NCI-H510A (cell line): ENCODE measurements at regions not wholly inside any gene's neighbourhood (a gene's known extent, or its start where the extent isn't known, plus 50 kb on each side); places are given as distances from the start of the nearest gene placed in this dataset.
"Not testable (repeated sequence)": the region's sequence is repeated elsewhere in the genome, so short reads cannot be mapped to it uniquely, and the experiment has no call there.

Experiments
- DNase-seq: peaks from one replicate; lab custom pipeline; 2025; lab: John Stamatoyannopoulos, UW

- DNase-seq: no peak
Observed at GRCh38 chr2:236901956-236902355, 183.7 kb upstream of the COPS8 start.

- DNase-seq: no peak
Observed at GRCh38 chr2:236903978-236904377, 181.7 kb upstream of the COPS8 start.

GRCh38 chr2:236904389-236905263, 181.1 kb upstream of the COPS8 start:
- no peak for DNase-seq

GRCh38 chr2:236905976-236906375, 179.7 kb upstream of the COPS8 start:
- no peak for DNase-seq

GRCh38 chr2:236908439-236909192, 177.1 kb upstream of the COPS8 start:
- no peak for DNase-seq

GRCh38 chr2:236909193-236909504, 176.5 kb upstream of the COPS8 start:
- DNase-seq: no peak

- no peak for DNase-seq
Observed at GRCh38 chr2:236909802-236910201, 175.9 kb upstream of the COPS8 start.

GRCh38 chr2:236910781-236911495, 174.8 kb upstream of the COPS8 start:
- no peak for DNase-seq

- no peak for DNase-seq
Observed at GRCh38 chr2:236912326-236913120, 173.2 kb upstream of the COPS8 start.

- DNase-seq: no peak
Observed at GRCh38 chr2:236915186-236915585, 170.5 kb upstream of the COPS8 start.

GRCh38 chr2:236915726-236916125, 170.0 kb upstream of the COPS8 start:
- no peak for DNase-seq

GRCh38 chr2:236916181-236916580, 169.5 kb upstream of the COPS8 start:
- DNase-seq: no peak

GRCh38 chr2:236916651-236917050, 169.0 kb upstream of the COPS8 start:
- no peak for DNase-seq

- DNase-seq: no peak
Observed at GRCh38 chr2:236917164-236917563, 168.5 kb upstream of the COPS8 start.

GRCh38 chr2:236918545-236918944, 167.1 kb upstream of the COPS8 start:
- DNase-seq: no peak

GRCh38 chr2:236919209-236919608, 166.5 kb upstream of the COPS8 start:
- DNase-seq: no peak

- not testable (repeated sequence) for DNase-seq
Observed at GRCh38 chr2:236919801-236920379, 165.8 kb upstream of the COPS8 start.

- DNase-seq: no peak
Observed at GRCh38 chr2:236922061-236922460, 163.6 kb upstream of the COPS8 start.

- DNase-seq: no peak
Observed at GRCh38 chr2:236928380-236929037, 157.2 kb upstream of the COPS8 start.

GRCh38 chr2:236932831-236933361, 152.8 kb upstream of the COPS8 start:
- DNase-seq: no peak

- DNase-seq: no peak
Observed at GRCh38 chr2:236934166-236934565, 151.5 kb upstream of the COPS8 start.
